HL-60 (cell line): ENCODE measurements at regions not wholly inside any gene's neighbourhood (a gene's known extent, or its start where the extent isn't known, plus 50 kb on each side); places are given as distances from the start of the nearest gene placed in this dataset.

Source experiments
- CTCF ChIP-seq: IDR thresholded peaks from one replicate; pipeline ENCODE4 v1.5.1; 2011; ENCODE audit warnings: low read length, control low read depth, inconsistent platforms; ENCODE audit not compliant: insufficient read depth
- GABPA ChIP-seq: IDR thresholded peaks from 2 replicates; pipeline ENCODE4 v1.6.1; 2012; ENCODE audit warnings: low read depth

GRCh38 chr10:109055243-109055642 lies 868.1 kb downstream of the XPNPEP1 start:
- TF ChIP-seq CTCF, result no peak
- no peak for TF ChIP-seq GABPA
